ENCODE measurements at regions not wholly inside any gene's neighbourhood (a gene's known extent, or its start where the extent isn't known, plus 50 kb on each side); places are given as distances from the start of the nearest gene placed in this dataset.

- no peak for DNase-seq
Measured at GRCh38 chr6:1485678-1486077, 96.3 kb downstream of the FOXF2 start.

- DNase-seq = no peak
Measured at GRCh38 chr6:1486387-1486786, 97.0 kb downstream of the FOXF2 start.

- no peak for DNase-seq
Measured at GRCh38 chr6:1487239-1487638, 97.9 kb downstream of the FOXF2 start.

- no peak for DNase-seq
Measured at GRCh38 chr6:1491025-1491424, 101.6 kb downstream of the FOXF2 start.

GRCh38 chr6:1491591-1492319, 102.4 kb downstream of the FOXF2 start:
- DNase-seq = no peak

- no peak for DNase-seq
Measured at GRCh38 chr6:1494671-1495070, 105.3 kb downstream of the FOXF2 start.

GRCh38 chr6:1495344-1495743, 106.0 kb downstream of the FOXF2 start:
- no peak for DNase-seq

GRCh38 chr6:1496092-1496491, 106.7 kb downstream of the FOXF2 start:
- DNase-seq = no peak

- DNase-seq = no peak
Measured at GRCh38 chr6:1496836-1497760, 107.7 kb downstream of the FOXF2 start.

- DNase-seq = no peak
Measured at GRCh38 chr6:1497761-1498105, 108.4 kb downstream of the FOXF2 start.

GRCh38 chr6:1498491-1499113, 109.2 kb downstream of the FOXF2 start:
- DNase-seq = no peak

- DNase-seq = no peak
Measured at GRCh38 chr6:1499777-1500176, 109.9 kb upstream of the FOXC1 start.

GRCh38 chr6:1500913-1501312, 108.8 kb upstream of the FOXC1 start:
- DNase-seq = no peak

- no peak for DNase-seq
Measured at GRCh38 chr6:1502041-1502440, 107.7 kb upstream of the FOXC1 start.

GRCh38 chr6:1503811-1504210, 105.9 kb upstream of the FOXC1 start:
- DNase-seq = no peak

GRCh38 chr6:1504465-1504864, 105.2 kb upstream of the FOXC1 start:
- DNase-seq = no peak

- no peak for DNase-seq
Measured at GRCh38 chr6:1507251-1507650, 102.5 kb upstream of the FOXC1 start.

- DNase-seq = no peak
Measured at GRCh38 chr6:1509241-1509640, 100.5 kb upstream of the FOXC1 start.

- DNase-seq = no peak
Measured at GRCh38 chr6:1510239-1510638, 99.5 kb upstream of the FOXC1 start.

- no peak for DNase-seq
Measured at GRCh38 chr6:1513215-1513780, 96.4 kb upstream of the FOXC1 start.

- DNase-seq = no peak
Measured at GRCh38 chr6:1514078-1514477, 95.6 kb upstream of the FOXC1 start.

- DNase-seq = no peak
Measured at GRCh38 chr6:1515280-1515679, 94.4 kb upstream of the FOXC1 start.

GRCh38 chr6:1515781-1516180, 93.9 kb upstream of the FOXC1 start:
- DNase-seq = no peak

All from NCI-H1930 (cell line).